WTC11 (cell line): ENCODE measurements at regions not wholly inside any gene's neighbourhood (a gene's known extent, or its start where the extent isn't known, plus 50 kb on each side); places are given as distances from the start of the nearest gene placed in this dataset.
"Not testable (repeated sequence)": the region's sequence is repeated elsewhere in the genome, so short reads cannot be mapped to it uniquely, and the experiment has no call there.

Source experiments
- ATF3 ChIP-seq: sonication (generic); formaldehyde crosslinking; conservative IDR thresholded peaks from 2 replicates; pipeline ENCODE4 v1.8.1; 2022; ENCODE audit warnings: mild to moderate bottlenecking, missing genetic modification reagents
- CTCF ChIP-seq: fragments of 200-600 bp; IDR thresholded peaks from 2 replicates; pipeline ENCODE4 v1.8.0; 2022; ENCODE audit warnings: antibody characterized with exemption
- EMX1 ChIP-seq: fragments of 250-450 bp; sonication (Bioruptor Pico); IDR thresholded peaks from 2 replicates; pipeline ENCODE4 v1.8.0; 2021; ENCODE audit warnings: mild to moderate bottlenecking
- FOXP4 ChIP-seq: sonication (generic); formaldehyde crosslinking; IDR thresholded peaks from 2 replicates; pipeline ENCODE4 v1.8.0; 2022; ENCODE audit warnings: mild to moderate bottlenecking, missing genetic modification reagents
- JUN ChIP-seq: sonication (generic); formaldehyde crosslinking; IDR thresholded peaks from 2 replicates; pipeline ENCODE4 v1.8.0; 2023; ENCODE audit warnings: mild to moderate bottlenecking, missing genetic modification reagents
- PREB ChIP-seq: sonication (generic); formaldehyde crosslinking; IDR thresholded peaks from 2 replicates; pipeline ENCODE4 v1.8.1; 2022; ENCODE audit warnings: mild to moderate bottlenecking, missing genetic modification reagents, moderate library complexity, borderline replicate concordance
- RORB ChIP-seq: fragments of 250-450 bp; sonication (Bioruptor Pico); IDR thresholded peaks from 2 replicates; pipeline ENCODE4 v1.9.0; 2021; ENCODE audit warnings: mild to moderate bottlenecking
- USF2 ChIP-seq: sonication (generic); formaldehyde crosslinking; IDR thresholded peaks from 2 replicates; pipeline ENCODE4 v1.8.1; 2023; ENCODE audit warnings: mild to moderate bottlenecking, missing genetic modification reagents, moderate library complexity
- ZBTB21 ChIP-seq: sonication (generic); formaldehyde crosslinking; IDR thresholded peaks from 2 replicates; pipeline ENCODE4 v1.8.1; 2023; ENCODE audit warnings: mild to moderate bottlenecking, missing genetic modification reagents, borderline replicate concordance
- ZBTB43 ChIP-seq: sonication (generic); formaldehyde crosslinking; IDR thresholded peaks from 2 replicates; pipeline ENCODE4 v1.8.1; 2023; ENCODE audit warnings: mild to moderate bottlenecking, missing genetic modification reagents
- ZNF423 ChIP-seq: fragments of 250-450 bp; sonication (Bioruptor Pico); IDR thresholded peaks from 2 replicates; pipeline ENCODE4 v2.1.2; 2022; ENCODE audit warnings: mild to moderate bottlenecking, moderate library complexity

GRCh38 chr21:13921455-13921854 lies 289.3 kb downstream of the LIPI start:
- TF ChIP-seq CTCF; EMX1 (CRISPR knock-in tag); PREB (CRISPR knock-in tag); ATF3; JUN (CRISPR knock-in tag); ZBTB21 (CRISPR knock-in tag); FOXP4 (CRISPR knock-in tag); ZNF423 (CRISPR knock-in tag); ZBTB43 (CRISPR knock-in tag); USF2 (CRISPR knock-in tag); RORB (CRISPR knock-in tag): not testable (repeated sequence)
